HG03064 (cell line): ENCODE measurements at regions not wholly inside any gene's neighbourhood (a gene's known extent, or its start where the extent isn't known, plus 50 kb on each side); places are given as distances from the start of the nearest gene placed in this dataset.

ENCODE experiments used
- ATAC-seq: cut with Tn5 transposase; IDR thresholded peaks from one replicate; pipeline ENCODE4 v1.9.1; 2021; ENCODE audit warnings: low read depth; ENCODE audit not compliant: unreplicated experiment

- no peak for ATAC-seq
Observed at GRCh38 chr9:117549444-117549843, 134.6 kb upstream of the ASTN2 start.

- ATAC-seq, result no peak
Observed at GRCh38 chr9:117548556-117548955, 133.7 kb upstream of the ASTN2 start.

- ATAC-seq, result no peak
Observed at GRCh38 chr9:117547904-117548303, 133.0 kb upstream of the ASTN2 start.

DNA sequence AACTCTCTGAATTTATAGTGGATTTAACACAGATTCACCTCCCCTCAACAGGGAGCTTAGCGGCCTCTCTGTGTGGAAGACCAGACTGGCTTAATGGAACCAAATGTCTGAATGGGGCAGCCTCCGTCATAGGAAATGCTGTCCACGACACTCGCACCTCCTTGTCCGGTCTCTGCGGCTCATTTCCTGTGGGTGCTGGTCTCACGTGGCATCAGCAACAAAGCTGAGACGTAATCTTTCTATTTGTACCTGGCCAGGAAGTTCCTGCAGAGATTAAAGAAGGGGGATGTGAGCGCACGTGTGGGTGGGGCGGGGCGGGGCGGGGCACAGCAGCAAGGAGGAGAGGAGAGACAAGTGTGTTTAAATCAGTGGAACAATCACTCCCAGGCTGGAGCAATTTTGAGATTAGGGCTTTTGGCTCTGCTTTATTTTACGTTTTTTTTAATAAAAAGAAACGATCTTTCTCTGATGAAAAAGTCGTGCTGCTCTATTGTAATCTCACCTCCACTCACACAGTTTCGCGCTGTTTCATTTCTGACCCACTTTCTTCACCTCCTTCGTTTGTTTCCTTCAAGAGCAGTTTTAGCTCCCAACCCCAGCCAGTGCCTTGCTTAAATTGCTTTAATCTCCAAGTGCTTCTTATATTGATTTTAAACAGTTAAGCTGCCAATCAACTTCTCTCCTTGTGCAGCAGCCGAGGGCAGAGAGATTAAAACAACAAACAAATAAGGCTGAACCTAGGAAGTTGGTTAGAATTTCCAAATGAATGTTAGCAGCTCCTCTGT lies 132.2 kb upstream of the ASTN2 start:
- no peak for ATAC-seq

- no peak for ATAC-seq
Observed at GRCh38 chr9:117545846-117546245, 131.0 kb upstream of the ASTN2 start.

- no peak for ATAC-seq
Observed at GRCh38 chr9:117543089-117543488, 128.2 kb upstream of the ASTN2 start.

GRCh38 chr9:117542021-117542420 lies 127.2 kb upstream of the ASTN2 start:
- ATAC-seq, result no peak

- ATAC-seq, result no peak
Observed at GRCh38 chr9:117541181-117541580, 126.3 kb upstream of the ASTN2 start.

- ATAC-seq, result no peak
Observed at GRCh38 chr9:117535973-117536372, 121.1 kb upstream of the ASTN2 start.

DNA sequence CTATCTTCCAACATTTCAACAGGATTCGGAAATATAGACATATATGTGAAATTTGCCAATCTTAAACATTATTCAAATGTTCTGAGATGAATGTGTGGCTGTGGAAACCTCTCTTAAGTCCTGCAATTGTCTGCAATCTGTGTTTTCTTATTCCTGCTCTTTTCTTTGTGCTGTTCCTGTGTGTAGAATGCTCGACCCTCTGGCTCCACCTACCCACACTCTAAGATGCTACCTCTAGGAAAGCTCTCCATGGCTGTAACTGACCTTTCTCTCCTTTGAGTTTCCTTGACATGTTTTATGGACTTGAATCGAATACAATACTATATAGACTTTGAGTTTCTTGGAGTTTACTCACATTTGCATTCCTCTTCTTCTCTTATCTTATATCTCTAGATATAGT lies 120.6 kb upstream of the ASTN2 start:
- ATAC-seq, result no peak

DNA sequence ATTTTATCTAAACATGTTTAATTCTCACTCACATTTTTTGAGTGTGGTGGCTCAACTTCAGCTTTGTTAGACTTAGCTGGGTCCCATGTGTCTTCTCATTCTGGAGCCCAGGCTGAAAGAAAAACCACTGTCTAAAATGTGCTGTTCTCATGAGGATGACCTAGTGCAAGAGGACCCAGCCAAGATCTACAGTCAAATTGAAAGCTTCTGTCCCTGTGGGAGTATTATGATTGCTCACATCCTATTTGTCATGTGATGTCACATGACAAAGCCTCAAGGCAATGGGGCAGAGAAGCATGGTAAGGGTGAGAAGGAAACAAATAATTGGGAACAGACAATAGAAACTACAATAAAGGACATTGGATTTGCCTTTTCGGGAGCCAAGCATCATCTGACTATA lies 113.4 kb upstream of the ASTN2 start:
- ATAC-seq, result no peak

DNA sequence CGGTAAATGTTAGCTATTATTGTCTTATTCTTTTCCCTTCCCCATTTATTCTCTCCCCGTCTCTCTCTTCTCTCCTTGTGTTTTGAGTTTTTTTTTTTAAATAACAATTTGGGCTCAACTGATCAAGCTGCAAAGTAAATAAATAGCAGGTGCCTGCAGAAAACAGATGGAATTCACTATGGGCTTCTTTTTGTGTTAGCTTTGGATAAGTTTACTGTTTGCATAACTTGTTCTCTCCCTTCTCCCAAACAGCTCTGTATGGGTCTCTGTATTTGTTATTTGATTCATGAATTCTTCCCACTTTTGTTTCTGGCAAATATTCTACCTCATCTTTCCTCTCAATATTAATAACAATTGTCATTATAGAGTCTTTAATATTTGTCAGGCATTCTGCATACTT lies 111.8 kb upstream of the ASTN2 start:
- no peak for ATAC-seq

GRCh38 chr9:117523531-117524153 lies 108.8 kb upstream of the ASTN2 start:
- ATAC-seq, result no peak

DNA sequence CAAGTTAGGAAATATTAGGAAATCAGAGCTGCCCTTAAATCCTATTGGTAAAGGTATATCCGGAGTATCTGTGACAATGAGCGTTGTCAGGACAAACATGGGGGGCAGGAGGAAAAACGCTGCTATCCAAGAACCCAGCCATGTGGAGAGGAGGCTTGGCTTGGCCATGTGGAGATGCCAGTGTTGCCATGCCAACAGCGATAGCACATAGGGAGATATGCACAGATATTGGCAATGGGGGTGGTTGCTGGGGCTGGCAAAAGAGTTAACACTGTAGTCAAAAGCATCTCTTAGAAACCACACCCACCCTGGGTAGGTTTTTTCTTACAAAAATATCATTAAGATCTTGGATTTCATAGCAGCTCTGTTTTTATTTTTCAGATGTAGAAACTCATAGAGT lies 106.4 kb upstream of the ASTN2 start:
- ATAC-seq, result no peak

DNA sequence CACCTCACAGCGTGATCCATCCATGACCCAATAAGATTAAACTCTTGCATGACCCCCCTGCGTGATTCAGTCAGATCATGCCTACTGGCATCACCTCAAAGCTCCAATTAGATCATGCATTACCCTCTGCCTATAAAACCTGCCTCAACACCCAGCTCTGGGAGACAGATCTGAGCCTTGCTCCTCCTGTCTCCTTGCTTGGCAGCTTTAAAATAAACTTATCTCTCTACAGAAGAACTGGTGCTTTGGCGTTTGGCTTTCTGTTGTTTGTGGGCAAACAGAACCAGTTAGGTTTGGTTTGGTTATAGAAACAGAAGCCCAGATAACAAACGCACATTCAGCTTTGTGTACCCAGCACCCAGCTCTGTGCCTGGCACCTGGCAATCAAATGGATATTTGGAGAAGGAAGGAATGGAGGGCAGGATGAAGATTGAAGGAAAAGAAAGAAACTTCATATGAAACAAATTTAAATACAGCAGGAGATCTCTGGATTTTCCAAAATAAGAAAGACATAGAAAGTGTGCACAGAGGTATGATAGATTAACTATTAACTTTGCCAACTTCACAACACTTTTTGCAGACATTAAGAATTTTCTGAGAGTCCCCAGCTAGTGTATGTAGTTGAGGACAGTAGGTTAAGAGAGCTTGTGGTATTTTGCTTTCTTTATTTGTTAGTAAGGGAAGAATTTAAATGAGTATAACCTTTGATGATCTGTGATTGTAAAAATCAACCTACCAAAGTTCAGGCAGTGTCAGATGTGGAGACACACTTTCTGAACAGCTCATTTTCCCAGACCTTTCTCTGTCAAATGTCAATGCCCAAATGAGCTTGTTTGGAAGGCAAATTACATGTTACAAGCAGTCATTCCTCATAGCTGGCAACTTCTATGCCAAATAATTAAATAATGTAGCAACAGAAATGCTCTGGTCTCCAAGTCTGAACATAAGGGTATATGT lies 102.1 kb upstream of the ASTN2 start:
- ATAC-seq, result no peak

DNA sequence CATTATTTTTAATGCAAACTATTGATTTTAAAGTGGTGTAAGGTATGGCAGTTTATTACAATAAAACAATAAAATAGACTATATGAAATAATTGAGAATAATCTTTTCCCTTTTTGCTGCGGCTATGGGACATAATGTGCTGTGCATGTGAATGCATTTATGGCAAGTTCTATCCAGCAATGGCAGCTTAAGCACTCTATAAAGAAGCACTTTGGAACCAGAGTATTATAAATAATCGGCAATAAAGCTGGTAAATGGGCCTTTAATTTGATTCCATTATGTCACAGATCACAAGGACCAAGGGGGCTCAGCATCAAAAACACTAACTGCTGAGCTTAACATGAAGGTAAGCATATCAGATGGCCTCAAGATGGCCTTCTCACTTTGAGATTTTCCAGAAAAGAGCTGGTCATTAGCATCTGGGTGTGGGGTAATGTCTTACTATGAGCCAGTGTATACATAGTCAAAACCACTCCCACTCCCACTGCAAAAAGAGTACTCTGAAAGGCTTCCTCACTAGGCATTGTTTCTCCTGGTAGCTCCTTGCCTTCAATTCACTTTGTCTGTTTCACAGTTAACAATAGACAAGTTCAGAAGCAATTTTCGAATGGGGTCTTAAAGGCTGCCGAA lies 97.1 kb upstream of the ASTN2 start:
- ATAC-seq, result no peak

DNA sequence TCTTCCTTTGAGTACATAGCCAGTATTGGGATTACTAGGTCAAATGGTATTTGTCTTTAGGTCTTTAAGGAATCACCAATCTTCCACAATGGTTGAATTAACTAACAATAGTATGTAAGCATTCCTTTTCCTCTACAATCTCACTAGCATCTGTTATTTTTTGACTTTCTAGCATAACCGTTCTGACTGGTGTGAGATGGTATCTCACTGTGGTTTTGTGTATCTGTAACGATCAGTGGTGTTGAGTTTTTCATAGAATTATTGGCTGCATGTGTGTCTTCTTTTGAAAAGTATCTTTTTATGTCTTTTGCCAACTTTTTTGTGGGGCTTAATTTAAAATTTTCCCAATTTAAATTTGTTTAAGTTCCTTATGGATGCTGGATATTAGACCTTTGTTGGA lies 81.5 kb upstream of the ASTN2 start:
- ATAC-seq, result no peak

- no peak for ATAC-seq
Observed at GRCh38 chr9:117494401-117495090, 79.7 kb upstream of the ASTN2 start.

- no peak for ATAC-seq
Observed at GRCh38 chr9:117492476-117492875, 77.6 kb upstream of the ASTN2 start.

GRCh38 chr9:117491491-117491890 lies 76.6 kb upstream of the ASTN2 start:
- ATAC-seq, result no peak
